GM18508 (cell line): ENCODE measurements at regions not wholly inside any gene's neighbourhood (a gene's known extent, or its start where the extent isn't known, plus 50 kb on each side); places are given as distances from the start of the nearest gene placed in this dataset.
"Not testable (repeated sequence)": the region's sequence is repeated elsewhere in the genome, so short reads cannot be mapped to it uniquely, and the experiment has no call there.

Experiments
- ATAC-seq: cut with Tn5 transposase; IDR thresholded peaks from one replicate; pipeline ENCODE4 v1.9.1; 2021; ENCODE audit warnings: moderate number of reproducible peaks; ENCODE audit not compliant: insufficient read depth, unreplicated experiment

- not testable (repeated sequence) for ATAC-seq
Measured at GRCh38 chr5:97234380-97234779, 51.3 kb upstream of the RIOK2 start.

- ATAC-seq: no peak
Measured at GRCh38 chr5:97242341-97242740, 59.3 kb upstream of the RIOK2 start.

- ATAC-seq: no peak
Measured at GRCh38 chr5:97243353-97243752, 60.3 kb upstream of the RIOK2 start.

- ATAC-seq: no peak
Measured at GRCh38 chr5:97245386-97245785, 62.3 kb upstream of the RIOK2 start.

GRCh38 chr5:97250113-97250512 is 67.1 kb upstream of the RIOK2 start:
- no peak for ATAC-seq

GRCh38 chr5:97266076-97266475 is 83.0 kb upstream of the RIOK2 start:
- ATAC-seq: no peak

- no peak for ATAC-seq
Measured at GRCh38 chr5:97266576-97266975, 83.5 kb upstream of the RIOK2 start.

GRCh38 chr5:97267767-97268166 is 84.7 kb upstream of the RIOK2 start:
- no peak for ATAC-seq

- ATAC-seq: no peak
Measured at GRCh38 chr5:97276474-97277120, 93.5 kb upstream of the RIOK2 start.

- no peak for ATAC-seq
Measured at GRCh38 chr5:97281257-97281656, 98.2 kb upstream of the RIOK2 start.

GRCh38 chr5:97297063-97297703 is 114.1 kb upstream of the RIOK2 start:
- ATAC-seq: no peak

GRCh38 chr5:97297704-97298091 is 114.7 kb upstream of the RIOK2 start:
- ATAC-seq: no peak

GRCh38 chr5:97301181-97301580 is 118.1 kb upstream of the RIOK2 start:
- not testable (repeated sequence) for ATAC-seq

- no peak for ATAC-seq
Measured at GRCh38 chr5:97338729-97339128, 155.7 kb upstream of the RIOK2 start.

- peak; percentile 98 for ATAC-seq
Measured at GRCh38 chr5:97355775-97356174, 172.7 kb upstream of the RIOK2 start.

GRCh38 chr5:97363577-97363976 is 180.5 kb upstream of the RIOK2 start:
- no peak for ATAC-seq

- no peak for ATAC-seq
Measured at GRCh38 chr5:97364731-97365130, 181.7 kb upstream of the RIOK2 start.

- ATAC-seq: no peak
Measured at GRCh38 chr5:97365163-97365845, 182.3 kb upstream of the RIOK2 start.

- ATAC-seq: no peak
Measured at GRCh38 chr5:97365918-97366317, 182.9 kb upstream of the RIOK2 start.

GRCh38 chr5:97375959-97376358 is 192.9 kb upstream of the RIOK2 start:
- no peak for ATAC-seq

- no peak for ATAC-seq
Measured at GRCh38 chr5:97377582-97377981, 194.5 kb upstream of the RIOK2 start.

- no peak for ATAC-seq
Measured at GRCh38 chr5:97383996-97384395, 200.9 kb upstream of the RIOK2 start.
